Mesodermal cell (in vitro differentiated cells): ENCODE measurements at regions not wholly inside any gene's neighbourhood (a gene's known extent, or its start where the extent isn't known, plus 50 kb on each side); places are given as distances from the start of the nearest gene placed in this dataset.

Source experiments
- H3K27ac ChIP-seq: 2 replicates; pipeline ENCODE4 v1.7.0; 2013; ENCODE audit warnings: mild to moderate bottlenecking, low read depth, low read length, moderate library complexity; ENCODE audit not compliant: severe bottlenecking
- H3K36me3 ChIP-seq: 2 replicates; pipeline ENCODE4 v1.7.1; 2013; ENCODE audit warnings: mild to moderate bottlenecking, low read length, moderate library complexity; ENCODE audit not compliant: control insufficient read depth, insufficient read depth
- H3K4me1 ChIP-seq: one replicate; pipeline ENCODE4 v1.7.1; 2013; ENCODE audit warnings: mild to moderate bottlenecking, low read length; ENCODE audit not compliant: insufficient read depth, control insufficient read depth, poor library complexity, severe bottlenecking
- H3K4me3 ChIP-seq: 2 replicates; pipeline ENCODE4 v1.7.0; 2013; ENCODE audit warnings: low read length, control low read depth, mild to moderate bottlenecking; ENCODE audit not compliant: insufficient read depth, poor library complexity, severe bottlenecking; ENCODE audit errors: extremely low read depth
- H3K9me3 ChIP-seq: 2 replicates; pipeline ENCODE4 v1.7.1; 2013; ENCODE audit warnings: mild to moderate bottlenecking, low read length, moderate library complexity; ENCODE audit not compliant: control insufficient read depth
- WGBS, 2 experiments: methylation state at CpG; one replicate each; pipeline ENCODE4 v1.1.5; 2013; ENCODE audit warnings: missing lambda C conversion rate in 2 of 2; ENCODE audit not compliant: insufficient coverage in 2 of 2; 5-methylcytosine and 5-hydroxymethylcytosine counted together

DNA sequence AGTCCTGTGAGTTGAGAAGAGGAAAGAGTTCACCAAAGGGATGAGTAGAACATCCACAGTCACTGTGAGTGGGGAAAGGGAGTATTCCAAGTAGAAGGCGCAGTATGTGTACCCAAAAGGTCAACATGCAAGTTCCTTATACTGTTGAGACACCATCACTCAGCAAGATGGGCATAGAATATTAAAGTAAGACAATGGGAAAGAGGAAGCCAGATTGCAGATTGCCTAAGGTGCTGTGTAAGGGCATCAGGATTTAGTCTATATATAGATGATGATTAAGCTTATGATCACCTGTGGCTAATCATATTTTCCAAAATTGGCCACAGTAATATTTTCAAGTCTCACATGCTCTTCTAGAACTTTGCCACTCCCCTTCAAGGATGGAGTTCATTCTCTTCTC lies 120.1 kb upstream of the CAMK1G start:
- Histone ChIP-seq H3K4me1 (no peaks in the 10 kb centered on the region), H3K9me3 (peaks cover 5% of the 10 kb centered on the region), H3K36me3 (no peaks in the 10 kb centered on the region), H3K4me3 (no peak overlapping the region), H3K27ac (no peak overlapping the region)
- 100% methylated on average over 1 of the region's 1 CpG; no CpG with 5 or more reads in 1 of the 2 experiments for WGBS, 2 experiments

DNA sequence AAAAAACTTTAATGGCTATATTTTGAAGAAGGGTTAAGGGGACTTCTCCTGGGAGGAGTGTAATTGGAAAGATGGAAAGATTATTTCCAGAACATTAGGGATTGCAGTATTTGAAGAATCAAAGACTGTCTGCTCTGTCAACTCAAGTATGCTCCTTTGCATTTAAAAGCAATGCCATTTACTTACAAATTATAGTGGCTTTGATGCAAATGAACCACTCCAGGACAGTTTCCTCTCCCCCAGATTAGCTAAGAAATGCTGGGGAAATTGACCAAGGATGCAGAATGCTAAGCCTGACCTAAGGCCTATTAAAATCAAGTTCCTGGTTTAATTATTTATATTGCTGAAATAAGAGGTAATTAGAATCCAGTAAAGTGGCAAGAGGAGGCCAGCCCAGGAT lies 110.5 kb upstream of the CAMK1G start:
- Histone ChIP-seq H3K9me3 (peaks cover 10% of the 10 kb centered on the region), H3K27ac (no peak overlapping the region), H3K4me1 (no peaks in the 10 kb centered on the region), H3K36me3 (no peaks in the 10 kb centered on the region), H3K4me3 (no peak overlapping the region)

- 92% methylated on average over 5 of the region's 6 CpGs for WGBS, 2 experiments
- Histone ChIP-seq H3K27ac (no peak overlapping the region), H3K4me1 (no peaks in the 10 kb centered on the region), H3K4me3 (no peak overlapping the region), H3K36me3 (no peaks in the 10 kb centered on the region), H3K9me3 (peaks cover 5% of the 10 kb centered on the region)
Measured at GRCh38 chr1:209480345-209480744, 103.2 kb upstream of the CAMK1G start.

DNA sequence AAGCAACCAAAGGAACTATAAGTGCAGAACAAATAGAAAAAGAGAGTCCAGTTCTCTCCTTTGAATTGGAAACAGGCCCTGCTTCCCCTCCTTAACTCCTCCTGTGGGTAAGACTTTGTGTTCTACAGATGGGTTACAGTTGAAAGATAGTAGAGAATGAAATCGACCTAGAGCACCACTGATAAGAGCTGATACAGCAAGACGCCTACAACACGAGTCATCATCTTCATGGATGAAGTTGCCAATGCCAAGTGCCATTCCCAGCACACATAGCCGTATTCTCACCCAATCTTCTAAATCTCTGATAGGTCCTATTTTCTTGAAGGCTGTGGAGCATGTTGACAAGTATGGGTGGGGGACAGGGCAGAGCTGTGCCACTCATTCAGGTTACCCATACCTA lies 99.8 kb upstream of the CAMK1G start:
- Histone ChIP-seq H3K36me3 (no peaks in the 10 kb centered on the region), H3K4me3 (no peak overlapping the region), H3K9me3 (peaks cover 5% of the 10 kb centered on the region), H3K27ac (no peak overlapping the region), H3K4me1 (peaks cover 3% of the 10 kb centered on the region)
- WGBS, 2 experiments: 67% methylated on average over 3 of the region's 4 CpGs; no CpG with 5 or more reads in 1 of the 2 experiments

DNA sequence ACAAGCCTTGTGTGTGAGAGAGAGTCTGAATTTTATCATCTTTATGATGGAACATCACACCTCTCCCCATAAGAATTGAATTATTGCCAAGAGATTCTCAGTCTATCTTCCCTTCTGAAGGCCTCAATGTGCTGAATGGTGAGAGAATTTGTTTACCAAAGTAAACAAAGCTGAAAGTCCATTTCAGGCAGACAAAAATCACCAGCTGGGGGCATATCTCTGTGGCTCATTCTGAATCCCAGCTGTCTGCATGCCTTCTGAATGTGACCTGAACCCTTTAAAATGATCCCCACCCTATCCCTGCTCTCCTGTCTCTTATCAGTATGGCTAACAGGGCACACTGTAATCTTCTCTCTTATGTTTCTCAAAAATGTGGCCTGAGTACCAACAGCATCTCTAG lies 99.1 kb upstream of the CAMK1G start:
- H3K27ac ChIP-seq: no peak overlapping the region
- H3K4me1 ChIP-seq: peaks cover 3% of the 10 kb centered on the region
- H3K36me3 ChIP-seq: no peaks in the 10 kb centered on the region
- no peak overlapping the region for H3K4me3 ChIP-seq
- peaks cover 5% of the 10 kb centered on the region for H3K9me3 ChIP-seq

DNA sequence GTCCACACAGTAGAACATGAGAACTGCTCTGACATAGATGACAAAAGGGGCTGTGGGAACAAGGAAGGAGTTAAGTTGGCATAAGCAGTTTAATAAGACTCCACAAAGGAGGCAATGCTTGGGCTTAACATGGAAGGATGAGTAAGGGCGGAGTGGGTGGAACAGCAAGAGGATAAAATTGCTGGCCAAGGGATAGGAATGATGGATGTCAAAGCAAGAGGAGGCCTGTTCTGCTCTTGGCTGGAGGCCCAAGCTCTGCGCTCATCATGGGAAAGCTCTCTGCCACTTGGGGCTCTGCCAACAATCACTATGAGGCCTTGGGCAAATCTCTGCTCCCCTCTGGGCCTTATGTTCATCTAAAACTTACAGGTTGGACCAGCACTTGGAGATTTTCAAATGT lies 98.3 kb upstream of the CAMK1G start:
- Histone ChIP-seq H3K27ac (no peak overlapping the region), H3K36me3 (no peaks in the 10 kb centered on the region)
- 90% methylated on average over 2 of the region's 2 CpGs for WGBS, 2 experiments

GRCh38 chr1:209485751-209486150 lies 97.8 kb upstream of the CAMK1G start:
- H3K27ac ChIP-seq: no peak overlapping the region
- no peak overlapping the region for H3K4me3 ChIP-seq
- 100% methylated on average over 1 of the region's 3 CpGs for whole genome bisulfite sequencing, 2 experiments
- peaks cover 5% of the 10 kb centered on the region for H3K9me3 ChIP-seq
- no peaks in the 10 kb centered on the region for H3K36me3 ChIP-seq
- peaks cover 3% of the 10 kb centered on the region for H3K4me1 ChIP-seq

More for the DNA sequence above, 98.3 kb upstream of the CAMK1G start:
- Histone ChIP-seq H3K4me3 (no peak overlapping the region), H3K4me1 (peaks cover 3% of the 10 kb centered on the region), H3K9me3 (peaks cover 5% of the 10 kb centered on the region)

DNA sequence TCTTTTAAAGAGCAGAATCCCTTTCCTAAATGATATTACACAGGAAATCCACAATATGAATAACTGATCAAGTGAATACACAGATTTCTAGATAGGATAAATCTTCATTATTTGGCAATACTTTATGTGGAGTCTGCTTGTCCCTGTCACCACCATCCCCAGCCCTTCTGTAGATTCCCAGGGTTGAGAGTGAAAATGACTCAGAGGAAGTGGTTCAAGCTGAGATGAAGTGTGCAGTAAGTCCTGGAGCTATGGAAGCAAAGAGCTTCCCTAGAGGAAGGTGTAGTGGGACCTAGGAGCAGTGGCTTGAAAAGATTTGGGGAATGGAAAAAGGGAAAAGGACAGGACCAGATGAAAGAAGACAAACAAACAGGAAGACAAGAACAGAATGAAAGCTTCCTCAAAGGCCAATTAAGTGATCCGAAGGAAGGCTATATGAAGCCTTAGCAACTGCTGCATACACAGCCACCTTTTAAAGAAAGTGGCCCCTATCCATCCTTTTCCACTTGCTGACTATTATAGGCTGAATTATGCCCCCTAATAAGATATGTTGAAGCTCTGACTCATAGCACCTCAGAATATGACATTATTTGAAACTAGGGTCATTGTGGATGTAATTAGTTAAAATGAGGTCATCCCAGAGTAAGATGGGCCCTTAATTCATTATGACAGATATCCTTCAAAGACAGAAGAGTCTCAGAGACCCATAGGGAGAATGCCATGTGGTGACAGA lies 96.5 kb upstream of the CAMK1G start:
- 100% methylated on average over 1 of the region's 1 CpG; no CpG with 5 or more reads in 1 of the 2 experiments for WGBS, 2 experiments
- no peak overlapping the region for H3K27ac ChIP-seq
- no peak overlapping the region for H3K4me3 ChIP-seq
- peaks cover 3% of the 10 kb centered on the region for H3K4me1 ChIP-seq
- peaks cover 5% of the 10 kb centered on the region for H3K9me3 ChIP-seq
- H3K36me3 ChIP-seq: no peaks in the 10 kb centered on the region

GRCh38 chr1:209490013-209490412 lies 93.5 kb upstream of the CAMK1G start:
- Histone ChIP-seq H3K27ac (no peak overlapping the region), H3K4me1 (peaks cover 3% of the 10 kb centered on the region), H3K9me3 (no peaks in the 10 kb centered on the region), H3K4me3 (no peak overlapping the region), H3K36me3 (no peaks in the 10 kb centered on the region)
- WGBS, 2 experiments: 20% methylated on average over 1 of the region's 3 CpGs; no CpG with 5 or more reads in 1 of the 2 experiments

DNA sequence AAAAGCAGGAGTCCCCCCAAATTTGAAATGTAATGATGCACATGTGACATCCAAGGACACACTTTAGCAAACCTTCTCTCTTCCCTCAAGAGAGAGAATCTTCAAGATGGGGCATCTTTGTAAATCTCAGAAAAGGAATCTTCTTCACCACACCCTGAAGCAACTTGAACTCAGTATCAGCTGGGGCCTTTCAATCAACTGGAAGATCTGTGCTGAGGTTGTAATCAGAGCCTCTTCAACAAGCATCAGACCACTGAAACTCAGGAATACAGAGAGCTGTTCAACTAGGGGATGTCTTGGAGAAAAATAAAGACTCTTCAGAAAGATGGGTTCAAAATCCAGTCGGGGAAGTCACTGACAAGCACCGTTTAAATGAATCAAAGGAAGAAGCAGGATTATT lies 92.5 kb upstream of the CAMK1G start:
- H3K36me3 ChIP-seq: no peaks in the 10 kb centered on the region
- no peak overlapping the region for H3K4me3 ChIP-seq
- H3K4me1 ChIP-seq: peaks cover 3% of the 10 kb centered on the region
- H3K27ac ChIP-seq: no peak overlapping the region
- peaks cover 5% of the 10 kb centered on the region for H3K9me3 ChIP-seq
- 95% methylated on average over 2 of the region's 2 CpGs; no CpG with 5 or more reads in 1 of the 2 experiments for WGBS, 2 experiments

DNA sequence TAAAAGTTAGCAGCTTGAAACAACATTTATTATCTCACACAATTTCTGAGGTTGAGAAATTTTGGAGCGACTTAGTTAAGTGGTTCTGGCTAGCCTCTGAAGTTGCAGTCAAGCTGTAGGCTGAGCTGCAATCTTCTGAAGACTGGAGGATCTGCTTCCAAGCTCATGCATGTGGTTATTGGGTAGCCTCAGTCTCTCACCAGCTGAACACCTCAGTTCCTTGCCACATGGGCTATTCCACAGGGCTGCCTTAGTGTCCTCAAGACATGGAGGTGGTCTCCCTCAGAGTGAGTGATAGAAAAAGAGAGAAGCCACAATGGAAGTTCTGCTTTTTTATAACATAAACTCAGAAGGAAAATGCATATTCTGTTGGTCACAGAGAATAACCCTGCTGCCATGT lies 92.0 kb upstream of the CAMK1G start:
- H3K27ac ChIP-seq: no peak overlapping the region
- peaks cover 5% of the 10 kb centered on the region for H3K9me3 ChIP-seq
- H3K4me1 ChIP-seq: peaks cover 2% of the 10 kb centered on the region
- 100% methylated on average over 1 of the region's 1 CpG; no CpG with 5 or more reads in 1 of the 2 experiments for WGBS, 2 experiments
- no peaks in the 10 kb centered on the region for H3K36me3 ChIP-seq
- H3K4me3 ChIP-seq: no peak overlapping the region
